ENCODE measurements at regions not wholly inside any gene's neighbourhood (a gene's known extent, or its start where the extent isn't known, plus 50 kb on each side); places are given as distances from the start of the nearest gene placed in this dataset.

DNA sequence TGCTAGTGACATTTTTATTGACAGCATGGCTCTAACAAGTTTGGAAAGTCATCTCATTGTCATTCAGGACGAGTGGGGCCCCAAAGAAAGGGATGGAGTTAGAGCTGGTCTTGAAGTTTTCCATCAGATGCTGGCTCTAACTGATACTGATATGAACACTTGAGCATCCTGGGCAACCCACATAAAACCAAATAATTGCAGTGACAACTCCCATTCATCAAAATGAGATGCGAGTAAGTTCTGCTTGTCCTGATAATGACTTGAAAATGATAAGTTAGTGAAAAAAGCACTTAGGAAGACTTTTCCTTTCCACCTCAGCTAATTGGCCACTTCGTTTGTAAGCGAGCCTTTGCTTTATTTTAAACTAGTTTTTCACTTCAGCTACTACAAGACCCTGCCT is 147.6 kb downstream of the SP3 start:
- no peak for ATAC-seq
- TF ChIP-seq RARB (CRISPR knock-in tag; IDR thresholded peaks at IDR 0.05) (no peak), ZNF565 (CRISPR knock-in tag; conservative IDR thresholded peaks at IDR 0.05; ENCODE audit: low read depth) (no peak), ESRRG (CRISPR knock-in tag; IDR thresholded peaks at IDR 0.05) (no peak), ZNF70 (CRISPR knock-in tag; IDR thresholded peaks at IDR 0.05) (no peak), ZNF8 (CRISPR knock-in tag; IDR thresholded peaks at IDR 0.05) (no peak), GLIS3 (CRISPR knock-in tag; IDR thresholded peaks at IDR 0.05) (no peak), BACH2 (CRISPR knock-in tag; IDR thresholded peaks at IDR 0.05; ENCODE audit: borderline replicate concordance) (no peak), ISL1 (CRISPR knock-in tag; IDR thresholded peaks at IDR 0.05) (no peak), SNAI2 (CRISPR knock-in tag; IDR thresholded peaks at IDR 0.05) (no peak), ZC3H10 (CRISPR knock-in tag; IDR thresholded peaks at IDR 0.05) (no peak), CSDC2 (CRISPR knock-in tag; IDR thresholded peaks at IDR 0.05) (no peak)
- TF ChIP-seq, protein P1, sequence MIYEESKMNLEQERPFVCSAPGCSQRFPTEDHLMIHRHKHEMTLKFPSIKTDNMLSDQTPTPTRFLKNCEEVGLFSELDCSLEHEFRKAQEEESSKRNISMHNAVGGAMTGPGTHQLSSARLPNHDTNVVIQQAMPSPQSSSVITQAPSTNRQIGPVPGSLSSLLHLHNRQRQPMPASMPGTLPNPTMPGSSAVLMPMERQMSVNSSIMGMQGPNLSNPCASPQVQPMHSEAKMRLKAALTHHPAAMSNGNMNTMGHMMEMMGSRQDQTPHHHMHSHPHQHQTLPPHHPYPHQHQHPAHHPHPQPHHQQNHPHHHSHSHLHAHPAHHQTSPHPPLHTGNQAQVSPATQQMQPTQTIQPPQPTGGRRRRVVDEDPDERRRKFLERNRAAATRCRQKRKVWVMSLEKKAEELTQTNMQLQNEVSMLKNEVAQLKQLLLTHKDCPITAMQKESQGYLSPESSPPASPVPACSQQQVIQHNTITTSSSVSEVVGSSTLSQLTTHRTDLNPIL (CRISPR knock-in tag; IDR thresholded peaks at IDR 0.05; ENCODE audit: low read depth), result no peak
- TF ChIP-seq, protein P2, sequence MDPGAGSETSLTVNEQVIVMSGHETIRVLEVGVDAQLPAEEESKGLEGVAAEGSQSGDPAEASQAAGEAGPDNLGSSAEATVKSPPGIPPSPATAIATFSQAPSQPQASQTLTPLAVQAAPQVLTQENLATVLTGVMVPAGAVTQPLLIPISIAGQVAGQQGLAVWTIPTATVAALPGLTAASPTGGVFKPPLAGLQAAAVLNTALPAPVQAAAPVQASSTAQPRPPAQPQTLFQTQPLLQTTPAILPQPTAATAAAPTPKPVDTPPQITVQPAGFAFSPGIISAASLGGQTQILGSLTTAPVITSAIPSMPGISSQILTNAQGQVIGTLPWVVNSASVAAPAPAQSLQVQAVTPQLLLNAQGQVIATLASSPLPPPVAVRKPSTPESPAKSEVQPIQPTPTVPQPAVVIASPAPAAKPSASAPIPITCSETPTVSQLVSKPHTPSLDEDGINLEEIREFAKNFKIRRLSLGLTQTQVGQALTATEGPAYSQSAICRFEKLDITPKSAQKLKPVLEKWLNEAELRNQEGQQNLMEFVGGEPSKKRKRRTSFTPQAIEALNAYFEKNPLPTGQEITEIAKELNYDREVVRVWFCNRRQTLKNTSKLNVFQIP (CRISPR knock-in tag; IDR thresholded peaks at IDR 0.05; ENCODE audit: borderline replicate concordance, low read depth), result no peak
- TF ChIP-seq, protein P3, sequence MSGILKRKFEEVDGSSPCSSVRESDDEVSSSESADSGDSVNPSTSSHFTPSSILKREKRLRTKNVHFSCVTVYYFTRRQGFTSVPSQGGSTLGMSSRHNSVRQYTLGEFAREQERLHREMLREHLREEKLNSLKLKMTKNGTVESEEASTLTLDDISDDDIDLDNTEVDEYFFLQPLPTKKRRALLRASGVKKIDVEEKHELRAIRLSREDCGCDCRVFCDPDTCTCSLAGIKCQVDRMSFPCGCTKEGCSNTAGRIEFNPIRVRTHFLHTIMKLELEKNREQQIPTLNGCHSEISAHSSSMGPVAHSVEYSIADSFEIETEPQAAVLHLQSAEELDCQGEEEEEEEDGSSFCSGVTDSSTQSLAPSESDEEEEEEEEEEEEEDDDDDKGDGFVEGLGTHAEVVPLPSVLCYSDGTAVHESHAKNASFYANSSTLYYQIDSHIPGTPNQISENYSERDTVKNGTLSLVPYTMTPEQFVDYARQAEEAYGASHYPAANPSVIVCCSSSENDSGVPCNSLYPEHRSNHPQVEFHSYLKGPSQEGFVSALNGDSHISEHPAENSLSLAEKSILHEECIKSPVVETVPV (CRISPR knock-in tag; IDR thresholded peaks at IDR 0.05), result no peak
- TF ChIP-seq, protein P4, sequence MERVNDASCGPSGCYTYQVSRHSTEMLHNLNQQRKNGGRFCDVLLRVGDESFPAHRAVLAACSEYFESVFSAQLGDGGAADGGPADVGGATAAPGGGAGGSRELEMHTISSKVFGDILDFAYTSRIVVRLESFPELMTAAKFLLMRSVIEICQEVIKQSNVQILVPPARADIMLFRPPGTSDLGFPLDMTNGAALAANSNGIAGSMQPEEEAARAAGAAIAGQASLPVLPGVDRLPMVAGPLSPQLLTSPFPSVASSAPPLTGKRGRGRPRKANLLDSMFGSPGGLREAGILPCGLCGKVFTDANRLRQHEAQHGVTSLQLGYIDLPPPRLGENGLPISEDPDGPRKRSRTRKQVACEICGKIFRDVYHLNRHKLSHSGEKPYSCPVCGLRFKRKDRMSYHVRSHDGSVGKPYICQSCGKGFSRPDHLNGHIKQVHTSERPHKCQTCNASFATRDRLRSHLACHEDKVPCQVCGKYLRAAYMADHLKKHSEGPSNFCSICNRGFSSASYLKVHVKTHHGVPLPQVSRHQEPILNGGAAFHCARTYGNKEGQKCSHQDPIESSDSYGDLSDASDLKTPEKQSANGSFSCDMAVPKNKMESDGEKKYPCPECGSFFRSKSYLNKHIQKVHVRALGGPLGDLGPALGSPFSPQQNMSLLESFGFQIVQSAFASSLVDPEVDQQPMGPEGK (CRISPR knock-in tag; IDR thresholded peaks at IDR 0.05; ENCODE audit: borderline replicate concordance), result no peak
- TF ChIP-seq, protein P5, sequence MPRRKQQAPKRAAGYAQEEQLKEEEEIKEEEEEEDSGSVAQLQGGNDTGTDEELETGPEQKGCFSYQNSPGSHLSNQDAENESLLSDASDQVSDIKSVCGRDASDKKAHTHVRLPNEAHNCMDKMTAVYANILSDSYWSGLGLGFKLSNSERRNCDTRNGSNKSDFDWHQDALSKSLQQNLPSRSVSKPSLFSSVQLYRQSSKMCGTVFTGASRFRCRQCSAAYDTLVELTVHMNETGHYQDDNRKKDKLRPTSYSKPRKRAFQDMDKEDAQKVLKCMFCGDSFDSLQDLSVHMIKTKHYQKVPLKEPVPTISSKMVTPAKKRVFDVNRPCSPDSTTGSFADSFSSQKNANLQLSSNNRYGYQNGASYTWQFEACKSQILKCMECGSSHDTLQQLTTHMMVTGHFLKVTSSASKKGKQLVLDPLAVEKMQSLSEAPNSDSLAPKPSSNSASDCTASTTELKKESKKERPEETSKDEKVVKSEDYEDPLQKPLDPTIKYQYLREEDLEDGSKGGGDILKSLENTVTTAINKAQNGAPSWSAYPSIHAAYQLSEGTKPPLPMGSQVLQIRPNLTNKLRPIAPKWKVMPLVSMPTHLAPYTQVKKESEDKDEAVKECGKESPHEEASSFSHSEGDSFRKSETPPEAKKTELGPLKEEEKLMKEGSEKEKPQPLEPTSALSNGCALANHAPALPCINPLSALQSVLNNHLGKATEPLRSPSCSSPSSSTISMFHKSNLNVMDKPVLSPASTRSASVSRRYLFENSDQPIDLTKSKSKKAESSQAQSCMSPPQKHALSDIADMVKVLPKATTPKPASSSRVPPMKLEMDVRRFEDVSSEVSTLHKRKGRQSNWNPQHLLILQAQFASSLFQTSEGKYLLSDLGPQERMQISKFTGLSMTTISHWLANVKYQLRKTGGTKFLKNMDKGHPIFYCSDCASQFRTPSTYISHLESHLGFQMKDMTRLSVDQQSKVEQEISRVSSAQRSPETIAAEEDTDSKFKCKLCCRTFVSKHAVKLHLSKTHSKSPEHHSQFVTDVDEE (CRISPR knock-in tag; IDR thresholded peaks at IDR 0.05), result no peak

DNA sequence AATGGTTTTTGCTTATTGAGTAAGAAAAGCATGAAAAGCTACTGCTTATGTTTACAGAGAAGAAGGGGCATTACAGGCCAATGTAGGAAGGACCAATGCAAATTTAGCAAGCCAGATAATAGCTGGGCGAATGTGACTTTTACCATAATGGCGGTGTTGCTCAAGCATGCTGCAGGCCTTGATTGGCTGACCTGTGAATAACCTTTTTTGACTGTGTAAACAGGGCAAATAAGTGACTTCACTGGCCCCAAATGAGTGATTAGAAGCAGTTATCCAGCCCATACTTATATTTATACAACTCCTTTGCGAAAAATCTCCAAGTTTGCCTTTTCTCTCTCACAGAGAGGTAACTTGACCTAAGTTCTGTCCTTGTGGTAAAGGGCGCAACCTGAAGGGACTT is 146.9 kb downstream of the SP3 start:
- ATAC-seq, result no peak
- TF ChIP-seq ZNF565 (CRISPR knock-in tag; conservative IDR thresholded peaks at IDR 0.05; ENCODE audit: low read depth) (no peak), CSDC2 (CRISPR knock-in tag; IDR thresholded peaks at IDR 0.05) (no peak), ZNF8 (CRISPR knock-in tag; IDR thresholded peaks at IDR 0.05) (no peak), OSR1 (CRISPR knock-in tag; IDR thresholded peaks at IDR 0.05) (no peak), RARB (CRISPR knock-in tag; IDR thresholded peaks at IDR 0.05) (no peak), SNAI2 (CRISPR knock-in tag; IDR thresholded peaks at IDR 0.05) (no peak), PPARA (CRISPR knock-in tag; IDR thresholded peaks at IDR 0.05; ENCODE audit: borderline replicate concordance) (no peak)

DNA sequence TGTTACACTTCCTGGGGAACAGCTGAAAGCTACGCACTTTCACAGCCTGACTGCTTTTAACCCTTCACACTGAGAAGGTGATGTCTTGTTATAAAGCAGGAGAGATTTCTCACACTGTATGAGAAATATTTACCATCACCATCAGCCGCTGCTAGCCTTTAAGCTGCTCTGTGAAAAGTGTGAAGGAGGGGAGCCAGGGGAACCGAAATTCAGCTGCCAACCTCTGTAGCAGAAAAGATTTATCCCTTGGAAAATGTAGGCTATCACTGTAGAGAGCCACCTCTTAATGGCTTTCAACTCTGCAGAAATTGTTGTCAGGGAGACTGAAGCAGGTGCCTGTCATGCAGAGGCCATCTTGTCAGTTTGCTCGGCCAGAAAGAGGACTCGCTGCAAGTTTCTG is 145.3 kb downstream of the SP3 start:
- ATAC-seq, result no peak
- TF ChIP-seq, protein P1 (CRISPR knock-in tag; IDR thresholded peaks at IDR 0.05; ENCODE audit: low read depth), result no peak
- TF ChIP-seq ESRRG (CRISPR knock-in tag; IDR thresholded peaks at IDR 0.05) (no peak), ZFP30 (CRISPR knock-in tag; IDR thresholded peaks at IDR 0.05) (no peak), ARNTL (CRISPR knock-in tag; IDR thresholded peaks at IDR 0.05; ENCODE audit: borderline replicate concordance, low read depth) (no peak), TCF4 (CRISPR knock-in tag; IDR thresholded peaks at IDR 0.05; ENCODE audit: borderline replicate concordance) (no peak), ISL1 (CRISPR knock-in tag; IDR thresholded peaks at IDR 0.05) (no peak), SNAI2 (CRISPR knock-in tag; IDR thresholded peaks at IDR 0.05) (no peak), ZFP3 (CRISPR knock-in tag; IDR thresholded peaks at IDR 0.05) (no peak), RARB (CRISPR knock-in tag; IDR thresholded peaks at IDR 0.05) (no peak), PPARA (CRISPR knock-in tag; IDR thresholded peaks at IDR 0.05; ENCODE audit: borderline replicate concordance) (no peak), ZNF565 (CRISPR knock-in tag; conservative IDR thresholded peaks at IDR 0.05; ENCODE audit: low read depth) (no peak), TOX (CRISPR knock-in tag; IDR thresholded peaks at IDR 0.05; ENCODE audit: borderline replicate concordance) (no peak), ZC3H10 (CRISPR knock-in tag; IDR thresholded peaks at IDR 0.05) (no peak)
- TF ChIP-seq, protein P4 (CRISPR knock-in tag; IDR thresholded peaks at IDR 0.05; ENCODE audit: borderline replicate concordance), result no peak
- TF ChIP-seq, protein P3 (CRISPR knock-in tag; IDR thresholded peaks at IDR 0.05), result no peak

Measured in SK-N-SH treated with all-trans-retinoic acid at 6 μM for 48 hours (cell line).